HPDE6-E6E7 (cell line): ENCODE measurements at regions not wholly inside any gene's neighbourhood (a gene's known extent, or its start where the extent isn't known, plus 50 kb on each side); places are given as distances from the start of the nearest gene placed in this dataset.
"Not testable (repeated sequence)": the region's sequence is repeated elsewhere in the genome, so short reads cannot be mapped to it uniquely, and the experiment has no call there.

Experiments
- DNase-seq: peaks from one replicate; pipeline ENCODE4 v3.0.0; 2011; ENCODE audit warnings: missing footprints; ENCODE audit errors: extremely low spot score

- DNase-seq = no peak
Observed at GRCh38 chr10:3886641-3887251, 101.7 kb upstream of the KLF6 start.

- no peak for DNase-seq
Observed at GRCh38 chr10:3886191-3886590, 101.2 kb upstream of the KLF6 start.

GRCh38 chr10:3882855-3883254, 97.8 kb upstream of the KLF6 start:
- no peak for DNase-seq

GRCh38 chr10:3881622-3882021, 96.6 kb upstream of the KLF6 start:
- DNase-seq = no peak

- no peak for DNase-seq
Observed at GRCh38 chr10:3879073-3879472, 94.1 kb upstream of the KLF6 start.

GRCh38 chr10:3877211-3878000, 92.4 kb upstream of the KLF6 start:
- DNase-seq = no peak

- DNase-seq = no peak
Observed at GRCh38 chr10:3876350-3876962, 91.4 kb upstream of the KLF6 start.

- no peak for DNase-seq
Observed at GRCh38 chr10:3875842-3876235, 90.8 kb upstream of the KLF6 start.

GRCh38 chr10:3874990-3875841, 90.2 kb upstream of the KLF6 start:
- DNase-seq = no peak

GRCh38 chr10:3874610-3874989, 89.6 kb upstream of the KLF6 start:
- DNase-seq = not testable (repeated sequence)

- no peak for DNase-seq
Observed at GRCh38 chr10:3873728-3874461, 88.9 kb upstream of the KLF6 start.

- no peak for DNase-seq
Observed at GRCh38 chr10:3872712-3873329, 87.8 kb upstream of the KLF6 start.

- no peak for DNase-seq
Observed at GRCh38 chr10:3871424-3871996, 86.5 kb upstream of the KLF6 start.

- DNase-seq = no peak
Observed at GRCh38 chr10:3869036-3869435, 84.0 kb upstream of the KLF6 start.

- DNase-seq = no peak
Observed at GRCh38 chr10:3868271-3868664, 83.3 kb upstream of the KLF6 start.

GRCh38 chr10:3867454-3868270, 82.7 kb upstream of the KLF6 start:
- no peak for DNase-seq

GRCh38 chr10:3866332-3866731, 81.3 kb upstream of the KLF6 start:
- DNase-seq = no peak

GRCh38 chr10:3865565-3865964, 80.6 kb upstream of the KLF6 start:
- DNase-seq = no peak

GRCh38 chr10:3861795-3862194, 76.8 kb upstream of the KLF6 start:
- DNase-seq = no peak
